VCaP (cell line): ENCODE measurements at regions not wholly inside any gene's neighbourhood (a gene's known extent, or its start where the extent isn't known, plus 50 kb on each side); places are given as distances from the start of the nearest gene placed in this dataset.

Experiments used
- H3K27ac ChIP-seq: fragments of 450-650 bp; 2 replicates; pipeline ENCODE4 v1.5.1; 2017
- TF ChIP-seq, protein P1 (sequence below): fragments of 450-650 bp; conservative IDR thresholded peaks from 2 replicates; pipeline ENCODE4 v1.5.1; 2017; ENCODE audit warnings: mild to moderate bottlenecking, moderate library complexity

DNA sequence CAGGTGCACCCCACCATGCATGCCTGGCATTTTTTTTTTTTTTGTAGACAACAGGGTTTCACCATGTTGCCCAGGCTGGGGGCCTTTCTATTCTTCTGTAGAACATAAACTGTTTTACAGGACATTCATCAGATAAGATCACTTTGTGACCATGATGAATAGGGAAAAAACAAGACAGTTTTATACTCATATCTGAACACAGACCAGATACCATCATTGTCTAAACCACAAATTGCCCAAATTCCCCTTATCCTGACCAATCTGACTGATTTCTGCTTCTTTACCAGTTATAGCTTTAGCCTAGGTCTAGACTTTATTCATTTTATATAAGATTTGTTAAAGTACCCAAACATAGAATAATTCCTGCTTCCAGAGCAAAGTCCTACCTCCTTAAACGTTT, 1699.3 kb upstream of the TMEFF2 start:
- TF ChIP-seq, protein P1, sequence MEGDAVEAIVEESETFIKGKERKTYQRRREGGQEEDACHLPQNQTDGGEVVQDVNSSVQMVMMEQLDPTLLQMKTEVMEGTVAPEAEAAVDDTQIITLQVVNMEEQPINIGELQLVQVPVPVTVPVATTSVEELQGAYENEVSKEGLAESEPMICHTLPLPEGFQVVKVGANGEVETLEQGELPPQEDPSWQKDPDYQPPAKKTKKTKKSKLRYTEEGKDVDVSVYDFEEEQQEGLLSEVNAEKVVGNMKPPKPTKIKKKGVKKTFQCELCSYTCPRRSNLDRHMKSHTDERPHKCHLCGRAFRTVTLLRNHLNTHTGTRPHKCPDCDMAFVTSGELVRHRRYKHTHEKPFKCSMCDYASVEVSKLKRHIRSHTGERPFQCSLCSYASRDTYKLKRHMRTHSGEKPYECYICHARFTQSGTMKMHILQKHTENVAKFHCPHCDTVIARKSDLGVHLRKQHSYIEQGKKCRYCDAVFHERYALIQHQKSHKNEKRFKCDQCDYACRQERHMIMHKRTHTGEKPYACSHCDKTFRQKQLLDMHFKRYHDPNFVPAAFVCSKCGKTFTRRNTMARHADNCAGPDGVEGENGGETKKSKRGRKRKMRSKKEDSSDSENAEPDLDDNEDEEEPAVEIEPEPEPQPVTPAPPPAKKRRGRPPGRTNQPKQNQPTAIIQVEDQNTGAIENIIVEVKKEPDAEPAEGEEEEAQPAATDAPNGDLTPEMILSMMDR: no peak
- H3K27ac ChIP-seq: no peak overlapping the region

DNA sequence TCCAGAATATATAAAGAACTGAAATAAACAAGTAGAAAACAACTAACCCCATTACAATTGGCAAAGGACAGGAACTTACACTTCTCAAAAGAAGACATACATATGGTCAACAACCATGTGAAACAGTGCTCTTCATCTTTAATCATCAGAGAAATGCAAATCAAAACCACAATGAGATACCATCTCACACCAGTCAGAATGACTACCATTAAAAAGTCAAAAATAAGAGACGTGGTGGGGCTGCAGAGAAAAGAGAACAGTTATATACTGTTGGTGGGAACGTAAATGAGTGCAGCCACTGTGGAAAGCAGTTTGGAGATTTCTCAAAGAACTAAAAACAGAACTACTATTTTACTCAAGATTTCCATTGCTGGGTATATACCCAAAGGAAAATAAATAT, 1696.3 kb upstream of the TMEFF2 start:
- no peak overlapping the region for H3K27ac ChIP-seq
- TF ChIP-seq, protein P1: no peak

DNA sequence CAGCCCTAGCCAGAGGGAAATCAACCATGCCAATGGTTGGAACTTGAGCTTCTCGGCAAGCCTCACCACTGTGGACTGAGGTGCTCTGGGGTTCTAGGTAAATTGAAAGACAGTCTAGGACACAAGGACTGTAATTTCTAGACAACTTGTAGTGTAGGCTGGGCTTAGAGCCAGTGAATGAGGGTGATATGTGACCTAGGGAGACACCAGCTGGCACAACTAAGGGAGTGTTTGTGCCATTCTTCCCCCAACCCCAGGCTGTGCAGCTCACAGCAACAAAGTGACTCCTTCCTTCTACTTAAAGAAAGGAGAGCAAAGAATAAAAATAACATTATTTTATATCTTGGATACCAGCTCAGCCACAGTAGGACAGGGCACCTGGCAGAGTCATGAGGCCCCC, 1690.7 kb upstream of the TMEFF2 start:
- no peak overlapping the region for H3K27ac ChIP-seq
- TF ChIP-seq, protein P1: no peak; the same call in 1 of the 2 replicates

DNA sequence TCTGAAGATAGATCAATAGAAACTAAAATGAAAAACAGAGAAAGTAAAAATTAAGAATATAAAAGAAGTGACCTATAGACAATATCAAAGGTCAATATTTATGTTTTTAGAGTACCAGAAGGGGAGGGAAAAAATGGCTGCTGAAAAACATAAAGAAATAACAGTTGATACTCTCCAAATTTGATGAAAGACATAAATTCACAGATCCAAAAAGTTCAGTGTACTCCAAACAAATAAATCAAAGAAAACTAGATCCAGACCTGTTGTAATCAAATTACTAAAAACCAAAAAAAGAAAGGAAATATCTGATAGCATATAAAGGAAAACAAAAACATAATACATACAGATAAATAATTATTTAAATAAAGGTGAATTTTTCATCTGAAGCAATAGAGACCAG, 1689.1 kb upstream of the TMEFF2 start:
- H3K27ac ChIP-seq: no peak overlapping the region
- TF ChIP-seq, protein P1: no peak

DNA sequence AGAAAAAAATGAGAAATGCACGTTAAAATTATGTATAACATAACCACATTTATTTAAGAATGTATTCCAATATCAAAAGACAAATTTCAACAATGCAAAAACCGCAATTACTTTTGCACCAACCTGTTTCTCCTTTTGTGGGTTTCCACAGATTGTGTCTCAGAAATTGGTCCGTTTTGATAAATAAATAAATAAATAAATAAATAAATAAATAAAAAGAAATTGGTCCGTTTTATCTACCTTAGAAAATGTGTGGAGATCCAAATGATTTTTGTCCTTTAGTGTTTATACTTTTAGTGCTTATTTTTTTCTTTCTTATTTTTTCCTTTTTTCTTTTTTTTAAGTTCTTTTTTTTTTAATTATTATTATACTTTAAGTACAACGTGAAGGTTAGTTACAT, 1682.2 kb upstream of the TMEFF2 start:
- H3K27ac ChIP-seq: no peak overlapping the region
- TF ChIP-seq, protein P1: no peak

DNA sequence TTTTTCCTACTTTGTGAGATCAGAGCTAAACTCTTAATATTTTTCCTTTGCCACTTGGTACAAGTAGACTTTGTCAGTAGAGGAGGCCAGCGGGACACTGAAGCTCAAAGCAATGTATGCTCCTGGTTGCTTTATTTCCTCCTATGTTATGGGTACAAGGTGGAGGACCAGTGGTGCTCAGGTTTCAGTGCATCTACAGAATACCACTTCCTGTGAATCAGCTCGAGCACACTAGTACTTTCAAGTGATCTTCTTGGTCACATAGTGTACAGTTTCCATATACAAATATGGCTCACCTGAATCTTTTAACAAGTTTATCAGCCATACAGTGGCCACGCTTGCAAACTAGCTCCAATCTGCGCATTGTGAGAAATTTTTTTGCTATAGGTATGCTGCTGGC, 1674.8 kb upstream of the TMEFF2 start:
- H3K27ac ChIP-seq: no peak overlapping the region
- TF ChIP-seq, protein P1: no peak

DNA sequence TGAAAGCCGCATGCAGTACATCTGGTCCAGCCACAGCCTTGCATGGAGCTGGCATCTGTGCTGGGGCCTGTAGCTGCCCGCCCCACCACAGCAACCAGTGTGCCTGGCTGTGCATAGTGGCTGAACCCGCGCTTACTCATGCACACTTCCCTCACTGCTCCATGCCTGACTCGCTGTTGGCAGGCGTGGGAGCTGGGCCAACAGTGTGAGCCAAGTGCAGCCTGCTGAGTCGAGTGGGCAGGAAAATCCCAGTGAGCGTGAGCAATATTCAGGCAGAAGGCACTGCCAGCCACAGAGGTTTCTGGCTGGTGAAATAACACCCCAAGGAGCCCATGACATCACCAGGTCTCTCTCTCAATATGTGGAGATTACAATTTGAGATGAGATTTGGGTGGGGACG, 1674.1 kb upstream of the TMEFF2 start:
- no peak overlapping the region for H3K27ac ChIP-seq
- TF ChIP-seq, protein P1: no peak

DNA sequence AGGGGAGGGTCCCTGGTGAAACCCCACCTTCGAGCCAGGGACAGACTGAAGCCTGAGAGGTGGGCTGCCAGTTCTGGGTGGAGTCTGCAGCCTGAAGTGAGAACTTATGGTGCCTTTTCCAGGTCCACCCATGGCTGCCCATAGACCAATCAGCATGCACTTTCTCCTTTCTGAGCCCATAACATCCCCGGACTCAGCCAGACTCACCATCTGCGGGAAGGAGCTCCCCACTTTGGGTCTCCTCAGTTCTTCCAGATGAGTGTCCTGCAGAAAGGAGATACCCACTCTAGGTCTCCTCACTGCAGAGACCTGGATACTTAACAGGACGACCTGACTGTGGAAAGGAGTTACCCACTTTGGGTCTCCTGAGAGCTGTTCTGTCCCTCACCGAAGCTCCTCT, 1673.4 kb upstream of the TMEFF2 start:
- TF ChIP-seq, protein P1: no peak
- no peak overlapping the region for H3K27ac ChIP-seq
